ENCODE measurements at regions not wholly inside any gene's neighbourhood (a gene's known extent, or its start where the extent isn't known, plus 50 kb on each side); places are given as distances from the start of the nearest gene placed in this dataset.

DNA sequence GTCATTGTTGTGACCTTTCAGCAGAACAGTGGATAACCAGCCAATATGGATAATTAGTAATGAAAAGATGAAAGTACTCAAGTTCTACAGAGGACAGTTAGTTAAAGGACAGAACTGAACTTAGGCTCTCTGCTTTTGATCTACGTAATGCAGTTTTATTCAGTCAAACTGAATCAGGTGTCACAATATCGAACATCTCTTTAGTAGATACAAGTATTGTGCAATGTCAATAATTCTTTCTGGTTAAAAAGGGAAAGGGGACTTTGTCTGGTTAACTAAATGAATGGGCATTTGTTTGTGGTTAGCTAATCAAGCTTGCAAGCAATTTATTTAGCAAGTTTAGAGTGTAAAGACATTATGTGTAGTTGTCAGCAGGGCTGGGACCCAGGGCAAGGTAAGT is 562.2 kb upstream of the PTBP2 start:
- TF ChIP-seq CTCF (optimal IDR thresholded peaks at IDR 0.05 in 1 of 3, IDR thresholded peaks at IDR 0.05 in 1 of 3, conservative IDR thresholded peaks at IDR 0.05 in 1 of 3; ENCODE audit: extremely low read depth in 1 of 3, insufficient read depth in 2 of 3, low read length in 3 of 3) (no peak), EZH2 (IDR thresholded peaks at IDR 0.05; ENCODE audit: low read length) (no peak)

All from keratinocyte (primary cell).